ENCODE measurements at regions not wholly inside any gene's neighbourhood (a gene's known extent, or its start where the extent isn't known, plus 50 kb on each side); places are given as distances from the start of the nearest gene placed in this dataset.

GRCh38 chr14:62592877-62593276, 452.4 kb downstream of the KCNH5 start:
- TF ChIP-seq CTCF (IDR thresholded peaks at IDR 0.05) (no peak), POLR2A (IDR thresholded peaks at IDR 0.05) (no peak)

Measured in body of pancreas (tissue), 4 donors.